ENCODE measurements at regions not wholly inside any gene's neighbourhood (a gene's known extent, or its start where the extent isn't known, plus 50 kb on each side); places are given as distances from the start of the nearest gene placed in this dataset.
"Not testable (repeated sequence)": the region's sequence is repeated elsewhere in the genome, so short reads cannot be mapped to it uniquely, and the experiment has no call there.

GRCh38 chr4:23533859-23534258 is 356.0 kb downstream of the PPARGC1A start:
- DNase-seq (ENCODE audit: low read depth), result no peak

GRCh38 chr4:23516716-23517115 is 373.1 kb downstream of the PPARGC1A start:
- no peak for DNase-seq (ENCODE audit: low read depth)

GRCh38 chr4:23504083-23504482 is 385.8 kb downstream of the PPARGC1A start:
- DNase-seq (ENCODE audit: low read depth), result no peak

- no peak for DNase-seq (ENCODE audit: low read depth)
These were observed 388.9 kb downstream of the PPARGC1A start for GRCh38 chr4:23500894-23501449.

- no peak for DNase-seq (ENCODE audit: low read depth)
These were observed 404.0 kb downstream of the PPARGC1A start for GRCh38 chr4:23485801-23486200.

GRCh38 chr4:23484689-23485088 is 405.2 kb downstream of the PPARGC1A start:
- no peak for DNase-seq (ENCODE audit: low read depth)

- DNase-seq (ENCODE audit: low read depth), result no peak
These were observed 406.4 kb downstream of the PPARGC1A start for GRCh38 chr4:23483320-23483960.

GRCh38 chr4:23481566-23481965 is 408.3 kb downstream of the PPARGC1A start:
- no peak for DNase-seq (ENCODE audit: low read depth)

GRCh38 chr4:23477905-23478304 is 411.9 kb downstream of the PPARGC1A start:
- no peak for DNase-seq (ENCODE audit: low read depth)

GRCh38 chr4:23476515-23477090 is 413.2 kb downstream of the PPARGC1A start:
- no peak for DNase-seq (ENCODE audit: low read depth)

GRCh38 chr4:23463071-23463470 is 426.8 kb downstream of the PPARGC1A start:
- no peak for DNase-seq (ENCODE audit: low read depth)

- DNase-seq (ENCODE audit: low read depth), result no peak
These were observed 431.8 kb downstream of the PPARGC1A start for GRCh38 chr4:23458054-23458453.

GRCh38 chr4:23456864-23457263 is 433.0 kb downstream of the PPARGC1A start:
- no peak for DNase-seq (ENCODE audit: low read depth)

GRCh38 chr4:23455456-23456158 is 434.2 kb downstream of the PPARGC1A start:
- DNase-seq (ENCODE audit: low read depth), result no peak

GRCh38 chr4:23441530-23442069 is 448.2 kb downstream of the PPARGC1A start:
- no peak for DNase-seq (ENCODE audit: low read depth)

- DNase-seq (ENCODE audit: low read depth), result no peak
These were observed 451.1 kb downstream of the PPARGC1A start for GRCh38 chr4:23438764-23439163.

GRCh38 chr4:23429497-23429896 is 460.4 kb downstream of the PPARGC1A start:
- no peak for DNase-seq (ENCODE audit: low read depth)

GRCh38 chr4:23425570-23425969 is 464.3 kb downstream of the PPARGC1A start:
- DNase-seq (ENCODE audit: low read depth), result no peak

- DNase-seq (ENCODE audit: low read depth), result no peak
These were observed 466.3 kb downstream of the PPARGC1A start for GRCh38 chr4:23423540-23423939.

GRCh38 chr4:23422878-23423277 is 467.0 kb downstream of the PPARGC1A start:
- DNase-seq (ENCODE audit: low read depth), result no peak

GRCh38 chr4:23413631-23414030 is 476.2 kb downstream of the PPARGC1A start:
- DNase-seq (ENCODE audit: low read depth), result no peak

- no peak for DNase-seq (ENCODE audit: low read depth)
These were observed 477.1 kb downstream of the PPARGC1A start for GRCh38 chr4:23412701-23413100.

- not testable (repeated sequence) for DNase-seq (ENCODE audit: low read depth)
These were observed 480.9 kb downstream of the PPARGC1A start for GRCh38 chr4:23408913-23409312.
